ENCODE measurements at regions not wholly inside any gene's neighbourhood (a gene's known extent, or its start where the extent isn't known, plus 50 kb on each side); places are given as distances from the start of the nearest gene placed in this dataset.

DNA sequence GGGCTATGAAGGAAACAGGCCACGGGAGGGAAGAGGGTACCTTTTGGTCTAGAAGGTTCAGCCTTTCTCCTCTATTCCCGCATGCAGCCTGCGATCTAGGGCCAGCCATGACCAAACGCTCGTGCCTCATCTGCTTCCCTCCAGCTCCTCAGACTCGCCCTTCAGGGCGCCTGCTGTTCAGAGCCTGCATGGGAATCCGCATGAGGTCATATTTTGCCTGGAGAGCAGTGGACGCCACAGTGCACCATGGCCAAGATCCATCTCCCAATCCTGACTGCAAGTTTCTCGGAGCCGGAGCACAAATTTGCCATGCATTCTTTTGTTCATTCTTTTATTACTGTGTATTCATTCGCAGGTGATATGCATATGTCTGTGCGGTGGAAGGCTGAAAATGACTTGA lies 608.1 kb downstream of the QKI start:
- no peak overlapping the region for H3K9ac ChIP-seq (ENCODE audit: low read depth in 1 of 2, low read length in 2 of 2)
- H3K4me1 ChIP-seq (ENCODE audit: control insufficient read depth in 1 of 2, insufficient read depth in 2 of 2, low read length in 2 of 2) = no peaks in the 10 kb centered on the region
- H3K27me3 ChIP-seq (ENCODE audit: control insufficient read depth in 1 of 2, insufficient read depth in 2 of 2, low read length in 2 of 2) = no peaks in the 10 kb centered on the region
- H3K9me3 ChIP-seq (ENCODE audit: control insufficient read depth in 1 of 2, low read length in 2 of 2) = peaks cover 12 to 13% of the 10 kb centered on the region in 2 donors
- no peak overlapping the region for H3K27ac ChIP-seq (ENCODE audit: low read depth, low read length)
- no peak overlapping the region for H3K4me3 ChIP-seq (ENCODE audit: low read depth in 1 of 2, low read length in 2 of 2)
- H3K36me3 ChIP-seq (ENCODE audit: control insufficient read depth in 1 of 2, insufficient read depth in 2 of 2, low read length in 2 of 2) = no peaks in the 10 kb centered on the region

DNA sequence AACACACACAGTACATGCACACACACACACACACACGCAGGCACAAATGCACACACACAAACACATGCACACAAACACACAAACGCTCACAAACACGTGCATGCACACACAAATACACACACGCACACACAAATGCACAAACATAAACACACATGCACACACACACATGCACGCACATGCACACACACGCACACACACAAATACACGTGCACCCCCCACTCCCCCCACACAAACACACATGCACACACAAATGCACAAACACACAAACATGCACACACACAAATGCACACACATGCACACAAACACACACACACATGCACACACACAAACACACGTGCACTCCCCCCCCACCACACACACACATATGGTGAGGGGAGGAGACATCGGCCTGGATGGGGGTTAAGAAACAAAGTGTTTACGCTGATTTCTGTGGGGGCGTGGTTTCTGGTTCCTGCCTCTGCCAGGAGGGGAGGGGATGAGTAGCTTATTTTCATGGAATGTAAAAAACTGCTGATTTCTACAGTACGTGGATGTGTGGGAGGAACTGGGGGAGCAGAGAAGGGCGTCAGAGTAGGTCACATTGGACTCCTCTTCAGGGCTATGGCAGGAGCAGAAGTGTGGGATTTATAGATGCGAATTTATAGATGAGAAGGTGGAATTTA lies 607.2 kb downstream of the QKI start:
- H3K27ac ChIP-seq (ENCODE audit: low read depth, low read length) = no peak overlapping the region
- no peak overlapping the region for H3K9ac ChIP-seq (ENCODE audit: low read depth in 1 of 2, low read length in 2 of 2)
- H3K36me3 ChIP-seq (ENCODE audit: control insufficient read depth in 1 of 2, insufficient read depth in 2 of 2, low read length in 2 of 2) = no peaks in the 10 kb centered on the region
- no peak overlapping the region for H3K4me3 ChIP-seq (ENCODE audit: low read depth in 1 of 2, low read length in 2 of 2)
- no peaks in the 10 kb centered on the region for H3K27me3 ChIP-seq (ENCODE audit: control insufficient read depth in 1 of 2, insufficient read depth in 2 of 2, low read length in 2 of 2)
- peaks cover 12 to 13% of the 10 kb centered on the region in 2 donors for H3K9me3 ChIP-seq (ENCODE audit: control insufficient read depth in 1 of 2, low read length in 2 of 2)
- no peaks in the 10 kb centered on the region for H3K4me1 ChIP-seq (ENCODE audit: control insufficient read depth in 1 of 2, insufficient read depth in 2 of 2, low read length in 2 of 2)

DNA sequence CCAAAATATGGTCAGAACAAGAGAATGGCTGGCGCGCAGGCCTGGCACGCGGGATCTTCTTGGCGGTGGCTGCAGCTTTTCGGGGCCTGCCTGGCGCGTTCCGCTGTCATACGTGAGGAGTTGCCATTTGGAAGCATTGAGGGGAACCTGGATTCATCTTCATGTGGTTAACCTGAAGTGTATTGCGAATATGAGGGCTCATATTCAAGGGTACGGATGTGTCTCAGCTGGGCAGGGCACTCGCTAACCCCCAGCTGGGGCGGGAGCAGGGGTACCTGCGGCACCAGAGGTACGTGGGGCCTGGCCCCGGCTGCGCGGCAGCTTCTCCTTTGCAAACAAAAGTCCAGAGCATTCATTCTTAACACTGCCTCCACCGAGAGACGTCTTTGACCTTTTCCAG lies 605.6 kb downstream of the QKI start:
- Histone ChIP-seq H3K9ac (ENCODE audit: low read depth in 1 of 2, low read length in 2 of 2) (no peak overlapping the region), H3K4me3 (ENCODE audit: low read depth in 1 of 2, low read length in 2 of 2) (no peak overlapping the region), H3K27ac (ENCODE audit: low read depth, low read length) (no peak overlapping the region)

DNA sequence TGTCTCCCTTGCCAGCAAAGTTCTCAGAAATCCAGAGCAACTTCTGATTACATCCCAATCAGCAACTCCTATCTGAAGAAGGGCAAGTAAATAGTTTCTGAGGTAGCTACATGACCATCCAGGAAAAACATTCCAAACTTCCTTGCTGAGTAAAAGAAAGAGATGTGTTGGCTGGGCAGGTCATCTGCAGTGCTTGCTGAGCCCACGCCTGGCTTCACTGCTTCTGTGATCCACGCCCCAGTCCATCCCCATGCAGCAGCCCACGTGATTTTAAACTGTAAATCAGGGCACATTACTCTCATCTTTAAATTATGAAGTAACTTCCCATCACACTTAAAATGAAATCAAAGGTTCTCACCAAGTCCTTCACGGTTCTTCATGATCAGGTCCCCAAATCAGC lies 603.6 kb downstream of the QKI start:
- Histone ChIP-seq H3K36me3 (ENCODE audit: control insufficient read depth in 1 of 2, insufficient read depth in 2 of 2, low read length in 2 of 2) (no peaks in the 10 kb centered on the region), H3K9ac (ENCODE audit: low read depth in 1 of 2, low read length in 2 of 2) (no peak overlapping the region), H3K4me3 (ENCODE audit: low read depth in 1 of 2, low read length in 2 of 2) (no peak overlapping the region), H3K27ac (ENCODE audit: low read depth, low read length) (no peak overlapping the region), H3K27me3 (ENCODE audit: control insufficient read depth in 1 of 2, insufficient read depth in 2 of 2, low read length in 2 of 2) (no peaks in the 10 kb centered on the region), H3K9me3 (ENCODE audit: control insufficient read depth in 1 of 2, low read length in 2 of 2) (peaks cover 17 to 20% of the 10 kb centered on the region in 2 donors), H3K4me1 (ENCODE audit: control insufficient read depth in 1 of 2, insufficient read depth in 2 of 2, low read length in 2 of 2) (no peaks in the 10 kb centered on the region)

More for the DNA sequence above, 605.6 kb downstream of the QKI start:
- Histone ChIP-seq H3K36me3 (ENCODE audit: control insufficient read depth in 1 of 2, insufficient read depth in 2 of 2, low read length in 2 of 2) (no peaks in the 10 kb centered on the region), H3K9me3 (ENCODE audit: control insufficient read depth in 1 of 2, low read length in 2 of 2) (peaks cover 17 to 20% of the 10 kb centered on the region in 2 donors), H3K4me1 (ENCODE audit: control insufficient read depth in 1 of 2, insufficient read depth in 2 of 2, low read length in 2 of 2) (no peaks in the 10 kb centered on the region), H3K27me3 (ENCODE audit: control insufficient read depth in 1 of 2, insufficient read depth in 2 of 2, low read length in 2 of 2) (no peaks in the 10 kb centered on the region)

DNA sequence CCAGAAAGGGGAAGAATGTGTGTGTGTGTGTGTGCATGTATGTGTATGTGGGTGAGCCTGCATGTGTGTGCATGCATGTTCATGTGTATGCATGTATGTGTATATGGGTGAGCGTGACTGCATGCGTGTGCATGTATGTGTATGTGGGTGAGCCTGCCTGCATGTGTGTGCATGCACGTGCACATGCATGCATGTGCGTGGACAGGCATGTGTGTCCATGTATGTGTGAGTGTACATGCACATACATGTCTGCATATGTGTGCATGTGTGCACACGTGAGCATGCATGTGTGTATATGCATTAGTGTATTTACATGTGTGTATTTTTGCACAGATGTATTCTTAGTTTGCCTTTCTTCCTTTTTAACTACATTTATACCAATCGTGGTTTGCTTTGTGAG lies 601.5 kb downstream of the QKI start:
- H3K4me3 ChIP-seq (ENCODE audit: low read depth in 1 of 2, low read length in 2 of 2) = no peak overlapping the region
- peaks cover 15 to 17% of the 10 kb centered on the region in 2 donors for H3K9me3 ChIP-seq (ENCODE audit: control insufficient read depth in 1 of 2, low read length in 2 of 2)
- H3K27ac ChIP-seq (ENCODE audit: low read depth, low read length) = no peak overlapping the region
- H3K4me1 ChIP-seq (ENCODE audit: control insufficient read depth in 1 of 2, insufficient read depth in 2 of 2, low read length in 2 of 2) = no peaks in the 10 kb centered on the region
- H3K36me3 ChIP-seq (ENCODE audit: control insufficient read depth in 1 of 2, insufficient read depth in 2 of 2, low read length in 2 of 2) = no peaks in the 10 kb centered on the region
- H3K9ac ChIP-seq (ENCODE audit: low read depth in 1 of 2, low read length in 2 of 2) = no peak overlapping the region
- H3K27me3 ChIP-seq (ENCODE audit: control insufficient read depth in 1 of 2, insufficient read depth in 2 of 2, low read length in 2 of 2) = no peaks in the 10 kb centered on the region

DNA sequence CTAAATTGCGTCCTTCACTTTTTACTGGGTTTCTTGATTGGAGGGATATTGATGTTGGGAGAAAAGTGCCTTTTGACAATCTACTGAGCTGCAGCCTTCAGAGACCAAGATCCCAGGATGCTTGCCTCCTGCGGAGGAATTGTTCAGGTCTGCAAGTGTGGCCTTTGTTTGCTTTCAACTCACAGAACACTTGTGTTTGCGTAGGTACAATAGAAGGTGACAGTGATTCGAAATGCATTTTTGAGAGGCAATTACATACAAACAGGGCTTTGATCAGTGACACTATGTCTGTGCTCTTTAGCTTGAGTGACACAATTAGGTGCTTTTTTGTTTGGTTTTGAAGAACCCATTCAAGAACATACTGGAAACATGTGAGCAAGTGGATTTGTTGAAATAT lies 600.6 kb downstream of the QKI start:
- H3K9me3 ChIP-seq (ENCODE audit: control insufficient read depth in 1 of 2, low read length in 2 of 2) = peaks cover 8 to 16% of the 10 kb centered on the region in 2 donors
- H3K36me3 ChIP-seq (ENCODE audit: control insufficient read depth in 1 of 2, insufficient read depth in 2 of 2, low read length in 2 of 2) = no peaks in the 10 kb centered on the region
- no peaks in the 10 kb centered on the region for H3K4me1 ChIP-seq (ENCODE audit: control insufficient read depth in 1 of 2, insufficient read depth in 2 of 2, low read length in 2 of 2)
- no peak overlapping the region for H3K9ac ChIP-seq (ENCODE audit: low read depth in 1 of 2, low read length in 2 of 2)
- H3K4me3 ChIP-seq (ENCODE audit: low read depth in 1 of 2, low read length in 2 of 2) = no peak overlapping the region
- no peak overlapping the region for H3K27ac ChIP-seq (ENCODE audit: low read depth, low read length)
- H3K27me3 ChIP-seq (ENCODE audit: control insufficient read depth in 1 of 2, insufficient read depth in 2 of 2, low read length in 2 of 2) = no peaks in the 10 kb centered on the region

DNA sequence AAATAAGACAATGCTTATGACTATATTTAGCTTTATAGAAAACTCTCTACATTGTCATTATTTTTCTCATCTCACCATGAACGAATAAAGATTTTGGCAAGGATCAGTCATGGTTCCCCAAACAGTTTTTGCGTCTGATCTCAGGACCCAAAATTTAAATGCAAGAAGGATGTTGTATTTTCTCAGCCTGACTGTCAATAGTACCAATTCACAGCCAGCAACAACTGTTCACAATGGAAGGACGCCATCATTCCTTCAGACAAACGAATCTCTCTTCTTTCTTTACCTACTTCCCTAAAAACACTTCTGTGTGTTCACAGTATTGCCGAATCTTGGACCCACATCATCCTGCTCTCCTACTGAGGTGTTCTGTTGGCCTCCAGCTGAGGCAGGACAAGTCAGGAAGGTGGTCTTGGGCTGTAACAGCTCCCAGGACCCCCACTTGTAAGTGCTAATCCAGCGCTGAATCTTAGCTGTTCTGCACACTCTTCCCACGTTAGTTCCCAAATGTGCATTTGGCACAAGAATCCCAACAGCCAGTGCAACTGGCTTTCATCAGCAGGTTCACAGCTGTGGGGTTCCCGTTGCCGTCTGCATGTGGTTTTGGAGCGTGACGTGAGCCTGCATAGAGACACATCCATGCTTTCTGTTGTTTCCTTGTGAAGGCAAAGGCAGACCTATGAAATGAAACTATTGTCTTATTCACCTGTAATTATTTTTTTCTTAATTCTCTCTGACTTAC lies 600.0 kb downstream of the QKI start:
- Histone ChIP-seq H3K27me3 (ENCODE audit: control insufficient read depth in 1 of 2, insufficient read depth in 2 of 2, low read length in 2 of 2) (no peaks in the 10 kb centered on the region), H3K9me3 (ENCODE audit: control insufficient read depth in 1 of 2, low read length in 2 of 2) (peaks cover 8 to 10% of the 10 kb centered on the region in 2 donors), H3K9ac (ENCODE audit: low read depth in 1 of 2, low read length in 2 of 2) (no peak overlapping the region), H3K4me1 (ENCODE audit: control insufficient read depth in 1 of 2, insufficient read depth in 2 of 2, low read length in 2 of 2) (no peaks in the 10 kb centered on the region), H3K36me3 (ENCODE audit: control insufficient read depth in 1 of 2, insufficient read depth in 2 of 2, low read length in 2 of 2) (no peaks in the 10 kb centered on the region), H3K27ac (ENCODE audit: low read depth, low read length) (no peak overlapping the region), H3K4me3 (ENCODE audit: low read depth in 1 of 2, low read length in 2 of 2) (no peak overlapping the region)

DNA sequence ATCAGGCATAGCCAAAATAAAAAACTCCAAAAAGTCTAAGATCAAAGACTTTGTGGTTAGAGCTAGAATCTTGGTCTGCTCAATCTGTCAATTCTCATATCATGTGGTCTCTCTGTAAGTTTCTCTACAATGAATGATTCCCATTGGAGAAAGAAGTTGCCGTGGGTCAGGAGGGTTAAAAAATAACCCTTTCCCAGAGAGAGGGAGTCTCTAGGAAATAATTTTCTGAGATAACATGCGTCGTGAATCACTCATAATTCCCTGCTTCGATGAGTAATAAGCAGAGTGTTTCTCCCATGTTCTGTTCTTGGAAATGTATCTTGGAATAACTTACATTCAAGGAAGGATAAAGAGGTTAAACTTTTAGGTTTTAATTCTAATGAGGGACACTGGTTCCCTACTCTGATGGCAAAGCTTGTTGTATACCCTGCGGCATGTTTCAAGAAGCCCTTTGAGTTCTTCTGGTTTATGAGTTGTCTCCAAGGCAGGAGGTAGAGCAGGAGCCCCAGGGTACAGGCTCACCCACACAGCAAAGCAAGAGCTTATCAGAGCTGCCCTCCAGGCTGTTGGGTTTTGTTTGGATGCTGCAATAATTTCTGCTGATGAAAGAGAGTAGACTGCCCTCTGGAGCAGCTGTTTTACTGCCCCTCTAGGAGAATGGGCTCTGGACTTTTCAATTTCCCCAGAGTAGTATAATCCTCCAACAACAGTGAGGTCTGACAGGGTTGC lies 599.1 kb downstream of the QKI start:
- no peak overlapping the region for H3K9ac ChIP-seq (ENCODE audit: low read depth in 1 of 2, low read length in 2 of 2)
- H3K27me3 ChIP-seq (ENCODE audit: control insufficient read depth in 1 of 2, insufficient read depth in 2 of 2, low read length in 2 of 2) = no peaks in the 10 kb centered on the region
- peaks cover 8 to 9% of the 10 kb centered on the region in 2 donors for H3K9me3 ChIP-seq (ENCODE audit: control insufficient read depth in 1 of 2, low read length in 2 of 2)
- no peak overlapping the region for H3K27ac ChIP-seq (ENCODE audit: low read depth, low read length)
- H3K4me3 ChIP-seq (ENCODE audit: low read depth in 1 of 2, low read length in 2 of 2) = no peak overlapping the region
- no peaks in the 10 kb centered on the region for H3K4me1 ChIP-seq (ENCODE audit: control insufficient read depth in 1 of 2, insufficient read depth in 2 of 2, low read length in 2 of 2)
- H3K36me3 ChIP-seq (ENCODE audit: control insufficient read depth in 1 of 2, insufficient read depth in 2 of 2, low read length in 2 of 2) = no peaks in the 10 kb centered on the region

DNA sequence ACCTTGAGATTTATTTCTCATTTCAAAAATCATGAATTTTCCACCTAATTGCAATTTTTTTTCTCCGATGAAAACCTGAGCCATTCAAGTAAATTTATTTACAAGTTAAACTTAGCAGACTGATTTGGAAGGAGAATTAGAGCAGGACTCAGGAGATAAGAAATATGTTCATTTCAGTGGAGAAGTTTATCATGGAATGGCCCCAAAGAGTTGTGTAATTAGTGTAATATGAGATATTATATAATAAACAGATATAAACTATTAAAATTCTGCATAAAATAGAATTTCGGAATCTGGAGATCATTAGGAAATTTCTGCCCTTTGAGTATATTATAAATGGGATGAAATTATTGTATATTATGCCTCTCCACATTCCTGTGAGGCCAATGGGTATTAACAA lies 596.8 kb downstream of the QKI start:
- Histone ChIP-seq H3K4me1 (ENCODE audit: control insufficient read depth in 1 of 2, insufficient read depth in 2 of 2, low read length in 2 of 2) (no peaks in the 10 kb centered on the region), H3K9ac (ENCODE audit: low read depth in 1 of 2, low read length in 2 of 2) (no peak overlapping the region), H3K27me3 (ENCODE audit: control insufficient read depth in 1 of 2, insufficient read depth in 2 of 2, low read length in 2 of 2) (no peaks in the 10 kb centered on the region), H3K36me3 (ENCODE audit: control insufficient read depth in 1 of 2, insufficient read depth in 2 of 2, low read length in 2 of 2) (no peaks in the 10 kb centered on the region), H3K9me3 (ENCODE audit: control insufficient read depth in 1 of 2, low read length in 2 of 2) (peaks cover 6 to 7% of the 10 kb centered on the region in 2 donors), H3K4me3 (ENCODE audit: low read depth in 1 of 2, low read length in 2 of 2) (no peak overlapping the region), H3K27ac (ENCODE audit: low read depth, low read length) (no peak overlapping the region)

DNA sequence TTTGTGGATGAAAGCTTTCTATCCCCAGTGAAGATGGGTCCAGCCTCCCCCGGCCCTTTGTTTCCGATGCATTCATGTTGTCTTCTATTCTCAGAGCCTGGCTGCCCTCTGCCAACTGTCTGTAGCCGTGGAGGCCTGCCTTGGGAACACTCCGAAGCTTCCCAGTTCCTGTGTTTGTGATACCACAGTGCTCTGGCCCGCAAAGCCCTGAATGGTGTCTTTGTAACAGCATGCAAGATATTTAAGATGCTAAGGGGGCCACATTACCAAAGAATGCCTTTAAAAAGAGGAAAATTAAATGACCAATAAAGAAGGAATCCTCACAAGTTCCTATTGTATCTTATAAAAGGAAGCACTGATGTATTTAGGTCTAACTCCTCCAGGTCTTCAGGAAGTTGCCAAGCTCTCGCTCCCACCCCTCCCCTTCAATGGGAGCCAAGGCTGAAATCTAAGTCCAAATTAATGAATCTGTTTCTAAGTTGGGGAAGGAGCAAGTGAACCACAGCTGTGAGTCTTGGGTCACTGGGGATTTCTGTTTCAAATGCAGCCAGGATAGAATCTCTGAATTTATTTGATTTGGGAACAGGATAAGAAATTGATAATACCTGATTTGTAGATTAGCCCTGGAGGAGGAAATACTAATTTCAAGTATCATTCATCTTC lies 596.1 kb downstream of the QKI start:
- H3K27me3 ChIP-seq (ENCODE audit: control insufficient read depth in 1 of 2, insufficient read depth in 2 of 2, low read length in 2 of 2) = no peaks in the 10 kb centered on the region
- peaks cover 0 to 3% of the 10 kb centered on the region in 2 donors for H3K9me3 ChIP-seq (ENCODE audit: control insufficient read depth in 1 of 2, low read length in 2 of 2)
- no peak overlapping the region for H3K27ac ChIP-seq (ENCODE audit: low read depth, low read length)
- H3K9ac ChIP-seq (ENCODE audit: low read depth in 1 of 2, low read length in 2 of 2) = no peak overlapping the region
- no peak overlapping the region for H3K4me3 ChIP-seq (ENCODE audit: low read depth in 1 of 2, low read length in 2 of 2)
- H3K36me3 ChIP-seq (ENCODE audit: control insufficient read depth in 1 of 2, insufficient read depth in 2 of 2, low read length in 2 of 2) = no peaks in the 10 kb centered on the region
- H3K4me1 ChIP-seq (ENCODE audit: control insufficient read depth in 1 of 2, insufficient read depth in 2 of 2, low read length in 2 of 2) = no peaks in the 10 kb centered on the region
